ENCODE measurements at regions not wholly inside any gene's neighbourhood (a gene's known extent, or its start where the extent isn't known, plus 50 kb on each side); places are given as distances from the start of the nearest gene placed in this dataset.

DNA sequence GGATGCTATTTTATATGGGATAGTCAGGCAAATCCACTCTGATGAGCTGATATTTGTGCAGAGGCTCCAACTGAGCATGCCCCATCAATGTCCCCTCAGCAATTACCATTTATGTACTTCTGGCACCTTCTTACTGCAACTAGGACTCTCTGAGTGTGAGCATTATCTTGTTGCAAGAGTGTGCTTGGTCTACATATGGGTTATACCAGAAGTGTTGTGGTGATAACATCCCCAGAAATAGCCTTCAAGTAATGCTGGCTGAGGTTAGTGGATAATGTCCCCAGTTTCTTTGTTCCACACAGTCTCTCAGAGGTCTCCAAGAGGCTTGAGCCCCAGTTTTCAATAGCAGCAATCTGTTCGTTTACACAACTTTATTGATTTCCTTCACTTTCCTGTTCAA lies 408.6 kb downstream of the JRKL start:
- Histone ChIP-seq H3K27me3 (ENCODE audit: low read length) (peaks cover 36% of the 10 kb centered on the region), H3F3A (ENCODE audit: low read length, unreplicated experiment) (no peaks in the 10 kb centered on the region), H3K9me3 (ENCODE audit: low read length) (no peaks in the 10 kb centered on the region), H2AFZ (ENCODE audit: low read length) (no peak overlapping the region), H3K4me2 (ENCODE audit: low read length) (no peak overlapping the region), H3K36me3 (ENCODE audit: low read depth, low read length) (no peaks in the 10 kb centered on the region), H3K4me1 (ENCODE audit: insufficient read depth, low read length) (no peaks in the 10 kb centered on the region), H3K27ac (ENCODE audit: low read length) (no peak overlapping the region), H3K79me2 (ENCODE audit: low read length) (no peaks in the 10 kb centered on the region), H4K20me1 (ENCODE audit: low read length) (no peaks in the 10 kb centered on the region), H3K4me3 (ENCODE audit: low read length) (no peak overlapping the region), H3K9me2 (replicated peaks; ENCODE audit: low read length) (no peaks in the 10 kb centered on the region), H3K9ac (ENCODE audit: low read length) (no peak overlapping the region)
- intact Hi-C loops (cut with micrococcal nuclease), result no loop called here
- no peak for TF ChIP-seq EZH2 (IDR thresholded peaks at IDR 0.05; ENCODE audit: low read length, unreplicated experiment)
- ATAC-seq (no peak), DNase-seq (no peak)
- ChIA-PET POLR2A (ENCODE audit: unreplicated experiment) (no interaction called here), CTCF (no interaction called here)
- BruUV-seq (replicated peaks), result no TSS peak

DNA sequence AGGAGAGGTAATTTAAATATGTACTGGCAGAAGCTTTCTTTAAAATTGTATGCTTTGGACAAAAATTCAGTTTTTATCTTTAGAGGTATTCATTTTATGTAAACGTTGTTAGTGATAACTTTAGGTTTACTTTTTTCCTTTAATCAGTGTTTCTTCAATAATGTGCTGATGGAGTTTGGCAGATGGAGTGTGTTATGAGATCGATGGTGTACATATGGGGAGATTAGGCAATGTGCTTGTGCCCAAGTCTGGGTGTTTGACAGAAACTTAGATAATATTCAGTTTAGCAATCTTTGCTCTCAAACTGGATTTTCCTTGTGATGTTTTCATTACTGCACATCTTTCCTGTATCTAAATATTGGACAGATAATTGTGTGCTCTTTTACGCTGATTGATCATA lies 425.4 kb downstream of the JRKL start:
- Histone ChIP-seq H3K27ac (ENCODE audit: low read length) (no peak overlapping the region), H3K36me3 (ENCODE audit: low read depth, low read length) (no peaks in the 10 kb centered on the region), H3K9me2 (replicated peaks; ENCODE audit: low read length) (no peaks in the 10 kb centered on the region), H3K4me3 (ENCODE audit: low read length) (no peak overlapping the region), H3K9me3 (ENCODE audit: low read length) (no peaks in the 10 kb centered on the region), H2AFZ (ENCODE audit: low read length) (no peak overlapping the region), H3K4me2 (ENCODE audit: low read length) (no peak overlapping the region), H4K20me1 (ENCODE audit: low read length) (no peaks in the 10 kb centered on the region), H3K4me1 (ENCODE audit: insufficient read depth, low read length) (no peaks in the 10 kb centered on the region), H3K27me3 (ENCODE audit: low read length) (no peaks in the 10 kb centered on the region), H3F3A (ENCODE audit: low read length, unreplicated experiment) (no peaks in the 10 kb centered on the region), H3K9ac (ENCODE audit: low read length) (no peak overlapping the region), H3K79me2 (ENCODE audit: low read length) (no peaks in the 10 kb centered on the region)
- DNase-seq (no peak), ATAC-seq (no peak)
- TF ChIP-seq EZH2 (IDR thresholded peaks at IDR 0.05; ENCODE audit: low read length, unreplicated experiment), result no peak
- TF ChIP-seq EZH2phosphoT487 (IDR thresholded peaks at IDR 0.05; ENCODE audit: borderline replicate concordance, low read length), result no peak
- TF ChIP-seq, protein P1, sequence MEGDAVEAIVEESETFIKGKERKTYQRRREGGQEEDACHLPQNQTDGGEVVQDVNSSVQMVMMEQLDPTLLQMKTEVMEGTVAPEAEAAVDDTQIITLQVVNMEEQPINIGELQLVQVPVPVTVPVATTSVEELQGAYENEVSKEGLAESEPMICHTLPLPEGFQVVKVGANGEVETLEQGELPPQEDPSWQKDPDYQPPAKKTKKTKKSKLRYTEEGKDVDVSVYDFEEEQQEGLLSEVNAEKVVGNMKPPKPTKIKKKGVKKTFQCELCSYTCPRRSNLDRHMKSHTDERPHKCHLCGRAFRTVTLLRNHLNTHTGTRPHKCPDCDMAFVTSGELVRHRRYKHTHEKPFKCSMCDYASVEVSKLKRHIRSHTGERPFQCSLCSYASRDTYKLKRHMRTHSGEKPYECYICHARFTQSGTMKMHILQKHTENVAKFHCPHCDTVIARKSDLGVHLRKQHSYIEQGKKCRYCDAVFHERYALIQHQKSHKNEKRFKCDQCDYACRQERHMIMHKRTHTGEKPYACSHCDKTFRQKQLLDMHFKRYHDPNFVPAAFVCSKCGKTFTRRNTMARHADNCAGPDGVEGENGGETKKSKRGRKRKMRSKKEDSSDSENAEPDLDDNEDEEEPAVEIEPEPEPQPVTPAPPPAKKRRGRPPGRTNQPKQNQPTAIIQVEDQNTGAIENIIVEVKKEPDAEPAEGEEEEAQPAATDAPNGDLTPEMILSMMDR (conservative IDR thresholded peaks at IDR 0.05; ENCODE audit: low read depth, low read length), result no peak
- ChIA-PET POLR2A (ENCODE audit: unreplicated experiment) (no interaction called here), CTCF (no interaction called here)
- BruUV-seq (replicated peaks), result no TSS peak
- intact Hi-C loops (cut with micrococcal nuclease), result no loop called here

DNA sequence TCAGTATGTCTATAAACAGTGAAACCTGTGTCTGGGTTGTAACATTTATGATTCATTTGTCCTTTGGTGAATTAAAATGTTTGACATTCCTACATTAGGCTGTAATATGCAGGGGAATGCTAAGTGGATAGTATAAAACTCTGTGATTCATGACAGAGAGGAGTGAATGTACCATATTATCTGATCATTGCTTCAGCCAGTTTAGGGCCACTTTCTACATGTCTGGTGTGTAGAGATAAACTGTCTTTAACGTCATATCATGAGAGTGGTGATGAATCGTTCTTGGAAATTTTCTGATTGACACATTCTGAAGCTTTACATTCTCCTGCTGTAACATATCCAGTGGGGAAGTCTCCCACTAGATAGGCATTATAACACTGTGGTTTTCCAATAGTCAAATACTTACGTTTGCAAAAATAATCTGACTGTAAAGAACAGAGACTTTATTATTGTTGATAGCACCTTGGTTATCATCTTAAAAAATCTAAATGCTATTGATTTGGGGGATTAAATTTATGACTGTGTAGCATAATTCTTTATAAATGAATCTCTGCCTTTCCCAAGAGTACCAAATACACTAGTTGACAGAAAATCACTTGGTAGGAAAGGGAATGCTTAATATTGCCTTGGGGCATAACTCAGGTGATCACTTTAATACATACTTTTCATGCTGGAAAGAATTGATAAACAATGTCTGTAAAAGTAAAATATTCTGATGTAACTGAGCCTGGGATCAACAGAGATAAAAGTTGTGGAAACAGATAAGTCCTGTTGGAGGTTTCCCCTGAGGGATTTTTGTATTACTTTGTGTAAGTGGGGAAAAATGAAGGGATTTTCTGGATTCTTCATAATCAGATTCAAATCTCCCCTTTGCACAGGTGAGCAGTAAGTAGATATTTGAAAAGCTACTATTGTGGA lies 427.9 kb downstream of the JRKL start:
- H3F3A ChIP-seq (ENCODE audit: low read length, unreplicated experiment), result no peaks in the 10 kb centered on the region
- TF ChIP-seq, protein P1 (conservative IDR thresholded peaks at IDR 0.05; ENCODE audit: low read depth, low read length), result no peak
- TF ChIP-seq EZH2 (IDR thresholded peaks at IDR 0.05; ENCODE audit: low read length, unreplicated experiment) (no peak), EZH2phosphoT487 (IDR thresholded peaks at IDR 0.05; ENCODE audit: borderline replicate concordance, low read length) (no peak)
- H3K4me2 ChIP-seq (ENCODE audit: low read length), result no peak overlapping the region
- no peaks in the 10 kb centered on the region for H3K36me3 ChIP-seq (ENCODE audit: low read depth, low read length)
- ATAC-seq (peak; percentile 46), DNase-seq (peak; percentile 44)
- H3K9ac ChIP-seq (ENCODE audit: low read length), result no peak overlapping the region
- intact Hi-C loops (cut with micrococcal nuclease), result no loop called here
- no peaks in the 10 kb centered on the region for H3K4me1 ChIP-seq (ENCODE audit: insufficient read depth, low read length)
- no peaks in the 10 kb centered on the region for H3K9me3 ChIP-seq (ENCODE audit: low read length)
- 0 out of 2 replicates have a peak, but pooled peaks cover 6% of the 10 kb centered on the region for H3K27me3 ChIP-seq (ENCODE audit: low read length)
- ChIA-PET CTCF (no interaction called here), POLR2A (ENCODE audit: unreplicated experiment) (no interaction called here)
- H3K9me2 ChIP-seq (replicated peaks; ENCODE audit: low read length), result no peaks in the 10 kb centered on the region
- BruUV-seq (replicated peaks), result no TSS peak
- no peak overlapping the region for H3K27ac ChIP-seq (ENCODE audit: low read length)
- H3K79me2 ChIP-seq (ENCODE audit: low read length), result no peaks in the 10 kb centered on the region
- no peaks in the 10 kb centered on the region for H4K20me1 ChIP-seq (ENCODE audit: low read length)
- H2AFZ ChIP-seq (ENCODE audit: low read length), result no peak overlapping the region
- no peak overlapping the region for H3K4me3 ChIP-seq (ENCODE audit: low read length)
